ENCODE measurements at regions not wholly inside any gene's neighbourhood (a gene's known extent, or its start where the extent isn't known, plus 50 kb on each side); places are given as distances from the start of the nearest gene placed in this dataset.

DNA sequence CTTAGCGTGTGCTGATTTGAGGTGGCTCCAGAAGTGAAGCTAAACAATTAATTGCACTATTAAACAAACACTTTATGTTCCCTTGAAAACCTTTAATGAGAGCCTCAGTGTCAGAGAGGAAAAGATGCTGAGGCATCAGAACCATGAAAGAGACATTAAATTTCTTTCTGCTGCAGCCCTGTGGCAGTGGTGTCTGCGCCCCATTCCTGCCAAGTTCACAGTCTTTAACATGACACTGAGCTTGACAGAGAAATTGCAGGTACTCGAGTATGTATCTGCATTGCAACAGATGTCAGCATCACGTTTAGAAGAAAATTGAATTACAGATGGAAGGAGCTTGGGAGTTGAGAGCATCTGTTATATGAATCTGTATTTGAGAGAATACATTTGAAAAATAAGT, 111.3 kb upstream of the CREB1 start:
- DNase-seq (no peak), ATAC-seq (no peak)
- no peaks in the 10 kb centered on the region for H3K36me3 ChIP-seq (ENCODE audit: control insufficient read depth, insufficient read depth, low read length)
- H3K27me3 ChIP-seq (ENCODE audit: control insufficient read depth, insufficient read depth, low read length): peaks cover 11% of the 10 kb centered on the region
- Mint-ChIP-seq H3K27me3 (ENCODE audit: low read depth in 2 of 2) (peaks cover 38 to 52% of the 10 kb centered on the region in 2 donors), H3K36me3 (no peaks in the 10 kb centered on the region), H3K27ac (no peak overlapping the region), H3K4me3 (no peak overlapping the region), H3K9me3 (peaks cover 0 to 3% of the 10 kb centered on the region in 2 donors), H3K4me1 (peaks cover 33 to 42% of the 10 kb centered on the region in 2 donors)
- peaks cover 11% of the 10 kb centered on the region for H3K4me1 ChIP-seq (ENCODE audit: control insufficient read depth, insufficient read depth, low read length)
- TF ChIP-seq CTCF (IDR thresholded peaks at IDR 0.05): no peak
- no peak overlapping the region for H3K27ac ChIP-seq (ENCODE audit: low read length)
- H3K9me3 ChIP-seq (ENCODE audit: control insufficient read depth, insufficient read depth, low read length): peaks cover 7% of the 10 kb centered on the region
- no peak overlapping the region for H3K4me3 ChIP-seq (ENCODE audit: low read length)
- intact Hi-C loops (cut with micrococcal nuclease): no loop called here
- WGBS (ENCODE audit: insufficient coverage): 86% methylated on average over 4 of the region's 4 CpGs

DNA sequence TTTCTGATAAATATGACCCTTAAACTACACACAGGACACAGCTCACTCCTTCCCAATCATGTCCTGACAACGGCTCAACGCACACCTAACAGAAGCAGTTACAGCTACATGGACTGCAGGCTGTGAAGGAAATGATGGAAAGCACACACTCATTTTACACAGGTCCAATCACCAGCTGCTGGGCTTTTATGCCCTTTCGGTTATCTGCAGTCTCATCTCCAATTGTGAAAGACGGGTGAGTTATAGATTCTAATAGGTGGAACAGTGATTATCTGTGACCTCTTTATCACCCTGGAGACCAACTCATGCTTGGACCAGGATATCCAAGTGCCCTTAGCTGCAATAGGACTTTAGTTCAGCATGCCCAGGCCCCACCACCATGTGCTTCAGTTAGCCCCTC, 110.4 kb upstream of the CREB1 start:
- Histone ChIP-seq H3K27me3 (ENCODE audit: control insufficient read depth, insufficient read depth, low read length) (peaks cover 11% of the 10 kb centered on the region), H3K4me3 (ENCODE audit: low read length) (no peak overlapping the region), H3K27ac (ENCODE audit: low read length) (no peak overlapping the region), H3K4me1 (ENCODE audit: control insufficient read depth, insufficient read depth, low read length) (peaks cover 19% of the 10 kb centered on the region), H3K9me3 (ENCODE audit: control insufficient read depth, insufficient read depth, low read length) (peaks cover 11% of the 10 kb centered on the region), H3K36me3 (ENCODE audit: control insufficient read depth, insufficient read depth, low read length) (no peaks in the 10 kb centered on the region)
- peaks cover 42 to 51% of the 10 kb centered on the region in 2 donors for H3K4me1 Mint-ChIP-seq
- H3K4me3 Mint-ChIP-seq: no peak overlapping the region
- peaks cover 0 to 7% of the 10 kb centered on the region in 2 donors for H3K9me3 Mint-ChIP-seq
- H3K27ac Mint-ChIP-seq: no peak overlapping the region
- no peaks in the 10 kb centered on the region for H3K36me3 Mint-ChIP-seq
- WGBS (ENCODE audit: insufficient coverage): 91% methylated on average over 4 of the region's 4 CpGs
- ATAC-seq (no peak), DNase-seq (no peak)
- H3K27me3 Mint-ChIP-seq (ENCODE audit: low read depth in 2 of 2): peaks cover 40 to 52% of the 10 kb centered on the region in 2 donors
- intact Hi-C loops (cut with micrococcal nuclease): no loop called here
- no peak for TF ChIP-seq CTCF (IDR thresholded peaks at IDR 0.05)

DNA sequence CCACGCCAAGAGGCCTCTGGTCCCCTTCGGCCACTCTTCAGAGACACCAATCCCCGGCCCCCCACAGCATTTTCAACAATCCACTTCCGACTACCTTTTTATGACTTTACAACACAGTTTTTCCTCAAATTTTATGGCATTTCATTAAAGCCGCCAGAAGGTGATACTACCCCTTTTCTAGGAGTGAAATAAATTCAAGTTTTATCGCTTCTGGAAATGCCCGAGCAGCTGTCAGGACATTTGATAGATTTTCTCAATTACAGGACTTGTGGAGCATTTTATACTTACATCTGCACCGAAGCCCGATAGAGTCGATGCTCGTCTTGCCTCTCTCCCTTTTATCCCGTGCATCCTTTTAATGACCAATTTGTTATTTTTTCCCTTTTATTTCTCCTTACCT, 108.1 kb upstream of the CREB1 start:
- TF ChIP-seq CTCF (IDR thresholded peaks at IDR 0.05): no peak
- intact Hi-C loops (cut with micrococcal nuclease): loop anchor here (2.0 to 5.0 kb wide), 2 partner anchors 45 to 201 kb away; no protein-coding TSS in a partner anchor
- Mint-ChIP-seq H3K36me3 (no peaks in the 10 kb centered on the region), H3K4me3 (no peak overlapping the region), H3K9me3 (peaks cover 0 to 7% of the 10 kb centered on the region in 2 donors), H3K4me1 (peaks cover 49 to 59% of the 10 kb centered on the region in 2 donors), H3K27me3 (ENCODE audit: low read depth in 2 of 2) (peaks cover 35 to 38% of the 10 kb centered on the region in 2 donors), H3K27ac (no peak overlapping the region)
- H3K4me1 ChIP-seq (ENCODE audit: control insufficient read depth, insufficient read depth, low read length): peaks cover 19% of the 10 kb centered on the region
- no peak overlapping the region for H3K4me3 ChIP-seq (ENCODE audit: low read length)
- no peaks in the 10 kb centered on the region for H3K36me3 ChIP-seq (ENCODE audit: control insufficient read depth, insufficient read depth, low read length)
- H3K9me3 ChIP-seq (ENCODE audit: control insufficient read depth, insufficient read depth, low read length): peaks cover 11% of the 10 kb centered on the region
- H3K27me3 ChIP-seq (ENCODE audit: control insufficient read depth, insufficient read depth, low read length): peaks cover 10% of the 10 kb centered on the region
- DNase-seq (no peak), ATAC-seq (no peak)
- no peak overlapping the region for H3K27ac ChIP-seq (ENCODE audit: low read length)
- 94% methylated on average over 12 of the region's 12 CpGs for WGBS (ENCODE audit: insufficient coverage)

- Histone ChIP-seq H3K36me3 (ENCODE audit: control insufficient read depth, insufficient read depth, low read length) (no peaks in the 10 kb centered on the region), H3K4me1 (ENCODE audit: control insufficient read depth, insufficient read depth, low read length) (peaks cover 17% of the 10 kb centered on the region), H3K27ac (ENCODE audit: low read length) (no peak overlapping the region), H3K9me3 (ENCODE audit: control insufficient read depth, insufficient read depth, low read length) (peaks cover 11% of the 10 kb centered on the region), H3K4me3 (ENCODE audit: low read length) (no peak overlapping the region), H3K27me3 (ENCODE audit: control insufficient read depth, insufficient read depth, low read length) (peaks cover 10% of the 10 kb centered on the region)
- peaks cover 0 to 7% of the 10 kb centered on the region in 2 donors for H3K9me3 Mint-ChIP-seq
- H3K4me1 Mint-ChIP-seq: peaks cover 42 to 52% of the 10 kb centered on the region in 2 donors
- H3K27me3 Mint-ChIP-seq (ENCODE audit: low read depth in 2 of 2): peaks cover 35% of the 10 kb centered on the region in 2 donors
- H3K4me3 Mint-ChIP-seq: no peak overlapping the region
- H3K36me3 Mint-ChIP-seq: no peaks in the 10 kb centered on the region
- TF ChIP-seq CTCF (IDR thresholded peaks at IDR 0.05): no peak
- ATAC-seq (no peak), DNase-seq (no peak)
- WGBS (ENCODE audit: insufficient coverage): 50% methylated on average over 3 of the region's 3 CpGs
- intact Hi-C loops (cut with micrococcal nuclease): loop anchor here (2.0 to 5.0 kb wide), 2 partner anchors 44 to 200 kb away; no protein-coding TSS in a partner anchor
- no peak overlapping the region for H3K27ac Mint-ChIP-seq
Observed at GRCh38 chr2:207422380-207422779, 107.4 kb upstream of the CREB1 start.

All from natural killer cell (primary cell).